Nephron progenitor cell (in vitro differentiated cells): ENCODE measurements at regions not wholly inside any gene's neighbourhood (a gene's known extent, or its start where the extent isn't known, plus 50 kb on each side); places are given as distances from the start of the nearest gene placed in this dataset.

ENCODE experiments used
- DNase-seq: peaks from one replicate; pipeline ENCODE4 v3.0.0; 2021
- H3K27ac Mint-ChIP-seq: 2 replicates; pipeline ENCODE4 v1.8.0; 2021; ENCODE audit warnings: mild to moderate bottlenecking, moderate library complexity, mixed read lengths
- H3K27me3 Mint-ChIP-seq: 2 replicates; pipeline ENCODE4 v1.8.0; 2021; ENCODE audit warnings: mild to moderate bottlenecking, low read depth, mixed read lengths; ENCODE audit not compliant: poor library complexity
- H3K36me3 Mint-ChIP-seq: 2 replicates; pipeline ENCODE4 v1.8.0; 2021; ENCODE audit warnings: low read depth, mixed read lengths
- H3K4me1 Mint-ChIP-seq: 2 replicates; pipeline ENCODE4 v1.8.0; 2021; ENCODE audit warnings: mixed read lengths
- H3K4me3 Mint-ChIP-seq: 2 replicates; pipeline ENCODE4 v1.8.0; 2021; ENCODE audit warnings: mild to moderate bottlenecking, moderate library complexity, mixed read lengths
- H3K9me3 Mint-ChIP-seq: 2 replicates; pipeline ENCODE4 v1.8.0; 2021; ENCODE audit warnings: mild to moderate bottlenecking, moderate library complexity, mixed read lengths
- CTCF ChIP-seq: fragments of 200-600 bp; sonication (generic); IDR thresholded peaks from 2 replicates; pipeline ENCODE4 v1.5.0; 2021; ENCODE audit warnings: antibody characterized with exemption

- H3K4me3 Mint-ChIP-seq: no peak overlapping the region
Measured at GRCh38 chr22:27124351-27124966, 467.1 kb downstream of the MIAT start.

GRCh38 chr22:27125539-27125938 is 468.2 kb downstream of the MIAT start:
- peaks cover 30% of the 10 kb centered on the region for H3K27me3 Mint-ChIP-seq
- H3K4me3 Mint-ChIP-seq: no peak overlapping the region
- DNase-seq: no peak
- H3K36me3 Mint-ChIP-seq: no peaks in the 10 kb centered on the region
- TF ChIP-seq CTCF: no peak
- H3K9me3 Mint-ChIP-seq: peaks cover 4% of the 10 kb centered on the region
- H3K27ac Mint-ChIP-seq: no peak overlapping the region
- no peaks in the 10 kb centered on the region for H3K4me1 Mint-ChIP-seq

More at GRCh38 chr22:27124351-27124966, 467.1 kb downstream of the MIAT start:
- Mint-ChIP-seq H3K27me3 (peaks cover 31% of the 10 kb centered on the region), H3K9me3 (peaks cover 4% of the 10 kb centered on the region), H3K36me3 (no peaks in the 10 kb centered on the region), H3K4me1 (no peaks in the 10 kb centered on the region), H3K27ac (no peak overlapping the region)
- DNase-seq: no peak
- TF ChIP-seq CTCF: no peak

GRCh38 chr22:27127911-27128310 is 470.5 kb downstream of the MIAT start:
- Mint-ChIP-seq H3K4me1 (peaks cover 2% of the 10 kb centered on the region), H3K27me3 (peaks cover 36% of the 10 kb centered on the region), H3K9me3 (no peaks in the 10 kb centered on the region), H3K36me3 (no peaks in the 10 kb centered on the region), H3K27ac (no peak overlapping the region), H3K4me3 (no peak overlapping the region)
- no peak for DNase-seq
- TF ChIP-seq CTCF: no peak

GRCh38 chr22:27128461-27129085 is 471.2 kb downstream of the MIAT start:
- H3K27ac Mint-ChIP-seq: no peak overlapping the region
- H3K27me3 Mint-ChIP-seq: peaks cover 41% of the 10 kb centered on the region
- H3K36me3 Mint-ChIP-seq: no peaks in the 10 kb centered on the region
- TF ChIP-seq CTCF: no peak
- DNase-seq: no peak
- H3K4me3 Mint-ChIP-seq: no peak overlapping the region
- peaks cover 8% of the 10 kb centered on the region for H3K4me1 Mint-ChIP-seq
- H3K9me3 Mint-ChIP-seq: no peaks in the 10 kb centered on the region

GRCh38 chr22:27129266-27129665 is 471.9 kb downstream of the MIAT start:
- Mint-ChIP-seq H3K27me3 (peaks cover 44% of the 10 kb centered on the region), H3K4me3 (no peak overlapping the region), H3K4me1 (peaks cover 14% of the 10 kb centered on the region), H3K9me3 (no peaks in the 10 kb centered on the region), H3K36me3 (no peaks in the 10 kb centered on the region), H3K27ac (no peak overlapping the region)
- DNase-seq: no peak
- TF ChIP-seq CTCF: no peak

- no peaks in the 10 kb centered on the region for H3K9me3 Mint-ChIP-seq
- peaks cover 20% of the 10 kb centered on the region for H3K4me1 Mint-ChIP-seq
- H3K27me3 Mint-ChIP-seq: peaks cover 44% of the 10 kb centered on the region
- DNase-seq: no peak
- H3K36me3 Mint-ChIP-seq: no peaks in the 10 kb centered on the region
- H3K27ac Mint-ChIP-seq: no peak overlapping the region
- H3K4me3 Mint-ChIP-seq: no peak overlapping the region
- no peak for TF ChIP-seq CTCF
Measured at GRCh38 chr22:27130906-27131305, 473.5 kb downstream of the MIAT start.
